NCI-H146 (cell line): ENCODE measurements at regions not wholly inside any gene's neighbourhood (a gene's known extent, or its start where the extent isn't known, plus 50 kb on each side); places are given as distances from the start of the nearest gene placed in this dataset.

ENCODE experiments used
- DNase-seq: peaks from one replicate; lab custom pipeline; 2025; lab: John Stamatoyannopoulos, UW

- DNase-seq = no peak
Measured at GRCh38 chr1:235011599-235012435, 116.8 kb downstream of the TOMM20 start.

GRCh38 chr1:235011064-235011598, 117.5 kb downstream of the TOMM20 start:
- DNase-seq = no peak

GRCh38 chr1:235009561-235010306, 118.9 kb downstream of the TOMM20 start:
- no peak for DNase-seq

GRCh38 chr1:235009074-235009473, 119.6 kb downstream of the TOMM20 start:
- DNase-seq = no peak

GRCh38 chr1:235008239-235008638, 120.4 kb downstream of the TOMM20 start:
- DNase-seq = no peak

- no peak for DNase-seq
Measured at GRCh38 chr1:235006816-235007215, 121.8 kb downstream of the TOMM20 start.

GRCh38 chr1:235006132-235006721, 122.4 kb downstream of the TOMM20 start:
- DNase-seq = no peak

- no peak for DNase-seq
Measured at GRCh38 chr1:235004840-235005391, 123.7 kb downstream of the TOMM20 start.

- DNase-seq = no peak
Measured at GRCh38 chr1:235004276-235004675, 124.4 kb downstream of the TOMM20 start.

GRCh38 chr1:235002706-235003300, 125.8 kb downstream of the TOMM20 start:
- DNase-seq = no peak

- DNase-seq = no peak
Measured at GRCh38 chr1:234999513-234999940, 129.1 kb downstream of the TOMM20 start.

- DNase-seq = no peak
Measured at GRCh38 chr1:234997896-234998741, 130.5 kb downstream of the TOMM20 start.

GRCh38 chr1:234997201-234997895, 131.3 kb downstream of the TOMM20 start:
- peak; percentile 85 for DNase-seq

GRCh38 chr1:234996245-234996757, 132.3 kb downstream of the TOMM20 start:
- no peak for DNase-seq

GRCh38 chr1:234994436-234995295, 134.0 kb downstream of the TOMM20 start:
- no peak for DNase-seq

- no peak for DNase-seq
Measured at GRCh38 chr1:234992065-234992464, 136.6 kb downstream of the TOMM20 start.

- DNase-seq = no peak
Measured at GRCh38 chr1:234990874-234991801, 137.5 kb downstream of the TOMM20 start.

- no peak for DNase-seq
Measured at GRCh38 chr1:234990328-234990675, 138.3 kb downstream of the TOMM20 start.
